Activated T-helper 17 cell treated with anti-CD3 and anti-CD28 coated beads, Interleukin-2, amount 50 U/mL, for 72 hours (primary cell): ENCODE measurements at regions not wholly inside any gene's neighbourhood (a gene's known extent, or its start where the extent isn't known, plus 50 kb on each side); places are given as distances from the start of the nearest gene placed in this dataset.

Source experiments
- ATAC-seq: fragments of 150-1000 bp; cut with Tn5 transposase; replicated peaks from 2 replicates; pipeline ENCODE4 v1.10.0; 2021; ENCODE audit warnings: mild to moderate bottlenecking, moderate library complexity
- H3K27ac Mint-ChIP-seq: one replicate; pipeline ENCODE4 v1.8.0; 2022; ENCODE audit warnings: mixed read lengths
- H3K27me3 Mint-ChIP-seq: one replicate; pipeline ENCODE4 v1.8.0; 2022; ENCODE audit warnings: mixed read lengths
- H3K36me3 Mint-ChIP-seq: one replicate; pipeline ENCODE4 v1.8.0; 2022; ENCODE audit warnings: low read depth, mild to moderate bottlenecking, mixed read lengths
- H3K4me1 Mint-ChIP-seq: one replicate; pipeline ENCODE4 v1.8.0; 2022; ENCODE audit warnings: mixed read lengths
- H3K4me3 Mint-ChIP-seq: one replicate; pipeline ENCODE4 v1.8.0; 2022; ENCODE audit warnings: mild to moderate bottlenecking, mixed read lengths
- H3K9me3 Mint-ChIP-seq: one replicate; pipeline ENCODE4 v1.8.0; 2022; ENCODE audit warnings: mixed read lengths

GRCh38 chr19:27795369-27795768 lies 1417.6 kb downstream of the UQCRFS1 start:
- no peaks in the 10 kb centered on the region for H3K4me1 Mint-ChIP-seq
- no peaks in the 10 kb centered on the region for H3K27me3 Mint-ChIP-seq
- H3K4me3 Mint-ChIP-seq: peak overlapping the region; percentile 86
- peaks cover 48% of the 10 kb centered on the region for H3K36me3 Mint-ChIP-seq
- no peaks in the 10 kb centered on the region for H3K9me3 Mint-ChIP-seq
- ATAC-seq: no peak
- no peak overlapping the region for H3K27ac Mint-ChIP-seq

GRCh38 chr19:27794494-27795042 lies 1418.4 kb downstream of the UQCRFS1 start:
- H3K27me3 Mint-ChIP-seq: no peaks in the 10 kb centered on the region
- H3K27ac Mint-ChIP-seq: peak overlapping the region; percentile 88
- no peaks in the 10 kb centered on the region for H3K4me1 Mint-ChIP-seq
- H3K36me3 Mint-ChIP-seq: peaks cover 40% of the 10 kb centered on the region
- H3K4me3 Mint-ChIP-seq: peak overlapping the region; percentile 86
- no peaks in the 10 kb centered on the region for H3K9me3 Mint-ChIP-seq
- ATAC-seq: no peak

GRCh38 chr19:27793644-27794493 lies 1419.1 kb downstream of the UQCRFS1 start:
- ATAC-seq: peak; percentile 96
- Mint-ChIP-seq H3K36me3 (peaks cover 33% of the 10 kb centered on the region), H3K4me1 (no peaks in the 10 kb centered on the region), H3K4me3 (peak overlapping the region; percentile 86), H3K9me3 (no peaks in the 10 kb centered on the region), H3K27me3 (no peaks in the 10 kb centered on the region), H3K27ac (peak overlapping the region; percentile 88)

GRCh38 chr19:27793128-27793643 lies 1419.8 kb downstream of the UQCRFS1 start:
- H3K4me1 Mint-ChIP-seq: no peaks in the 10 kb centered on the region
- peaks cover 27% of the 10 kb centered on the region for H3K36me3 Mint-ChIP-seq
- H3K27ac Mint-ChIP-seq: peak overlapping the region; percentile 88
- peak; percentile 87 for ATAC-seq
- H3K27me3 Mint-ChIP-seq: no peaks in the 10 kb centered on the region
- peak overlapping the region; percentile 86 for H3K4me3 Mint-ChIP-seq
- no peaks in the 10 kb centered on the region for H3K9me3 Mint-ChIP-seq

- ATAC-seq: no peak
- Mint-ChIP-seq H3K36me3 (peaks cover 27% of the 10 kb centered on the region), H3K27me3 (no peaks in the 10 kb centered on the region), H3K9me3 (no peaks in the 10 kb centered on the region), H3K4me1 (no peaks in the 10 kb centered on the region), H3K4me3 (peak overlapping the region; percentile 86), H3K27ac (peak overlapping the region; percentile 88)
Observed at GRCh38 chr19:27792576-27793127, 1420.3 kb downstream of the UQCRFS1 start.

- Mint-ChIP-seq H3K27ac (no peak overlapping the region), H3K36me3 (peaks cover 56% of the 10 kb centered on the region), H3K9me3 (peaks cover 11% of the 10 kb centered on the region), H3K4me1 (no peaks in the 10 kb centered on the region), H3K4me3 (no peak overlapping the region), H3K27me3 (no peaks in the 10 kb centered on the region)
- no peak for ATAC-seq
Observed at GRCh38 chr19:27780367-27781075, 1432.4 kb downstream of the UQCRFS1 start.

- no peak overlapping the region for H3K27ac Mint-ChIP-seq
- H3K27me3 Mint-ChIP-seq: no peaks in the 10 kb centered on the region
- H3K9me3 Mint-ChIP-seq: peaks cover 12% of the 10 kb centered on the region
- ATAC-seq: no peak
- H3K36me3 Mint-ChIP-seq: peaks cover 56% of the 10 kb centered on the region
- H3K4me3 Mint-ChIP-seq: no peak overlapping the region
- H3K4me1 Mint-ChIP-seq: no peaks in the 10 kb centered on the region
Observed at GRCh38 chr19:27779954-27780353, 1433.0 kb downstream of the UQCRFS1 start.

GRCh38 chr19:27777726-27778125 lies 1435.2 kb downstream of the UQCRFS1 start:
- Mint-ChIP-seq H3K36me3 (peaks cover 56% of the 10 kb centered on the region), H3K27me3 (no peaks in the 10 kb centered on the region), H3K4me3 (no peak overlapping the region), H3K9me3 (peaks cover 26% of the 10 kb centered on the region), H3K27ac (no peak overlapping the region), H3K4me1 (no peaks in the 10 kb centered on the region)
- no peak for ATAC-seq

- no peak for ATAC-seq
- H3K27me3 Mint-ChIP-seq: no peaks in the 10 kb centered on the region
- H3K36me3 Mint-ChIP-seq: peaks cover 52% of the 10 kb centered on the region
Observed at GRCh38 chr19:27777242-27777641, 1435.7 kb downstream of the UQCRFS1 start.

GRCh38 chr19:27776524-27776923 lies 1436.4 kb downstream of the UQCRFS1 start:
- H3K4me3 Mint-ChIP-seq: no peak overlapping the region
- peaks cover 37% of the 10 kb centered on the region for H3K9me3 Mint-ChIP-seq
- no peaks in the 10 kb centered on the region for H3K27me3 Mint-ChIP-seq
- no peak for ATAC-seq
- H3K4me1 Mint-ChIP-seq: no peaks in the 10 kb centered on the region
- peaks cover 47% of the 10 kb centered on the region for H3K36me3 Mint-ChIP-seq
- no peak overlapping the region for H3K27ac Mint-ChIP-seq

More at GRCh38 chr19:27777242-27777641, 1435.7 kb downstream of the UQCRFS1 start:
- H3K27ac Mint-ChIP-seq: no peak overlapping the region
- peaks cover 30% of the 10 kb centered on the region for H3K9me3 Mint-ChIP-seq
- no peaks in the 10 kb centered on the region for H3K4me1 Mint-ChIP-seq
- no peak overlapping the region for H3K4me3 Mint-ChIP-seq

- no peak for ATAC-seq
- H3K27ac Mint-ChIP-seq: no peak overlapping the region
Observed at GRCh38 chr19:27776020-27776419, 1436.9 kb downstream of the UQCRFS1 start.

GRCh38 chr19:27775395-27775794 lies 1437.6 kb downstream of the UQCRFS1 start:
- H3K4me1 Mint-ChIP-seq: no peaks in the 10 kb centered on the region
- H3K27ac Mint-ChIP-seq: no peak overlapping the region
- peaks cover 44% of the 10 kb centered on the region for H3K36me3 Mint-ChIP-seq
- no peaks in the 10 kb centered on the region for H3K27me3 Mint-ChIP-seq
- no peak for ATAC-seq
- peaks cover 39% of the 10 kb centered on the region for H3K9me3 Mint-ChIP-seq
- no peak overlapping the region for H3K4me3 Mint-ChIP-seq

More at GRCh38 chr19:27776020-27776419, 1436.9 kb downstream of the UQCRFS1 start:
- peaks cover 39% of the 10 kb centered on the region for H3K9me3 Mint-ChIP-seq
- H3K36me3 Mint-ChIP-seq: peaks cover 44% of the 10 kb centered on the region
- no peaks in the 10 kb centered on the region for H3K4me1 Mint-ChIP-seq
- no peak overlapping the region for H3K4me3 Mint-ChIP-seq
- no peaks in the 10 kb centered on the region for H3K27me3 Mint-ChIP-seq

GRCh38 chr19:27774827-27775226 lies 1438.1 kb downstream of the UQCRFS1 start:
- peaks cover 44% of the 10 kb centered on the region for H3K36me3 Mint-ChIP-seq
- no peaks in the 10 kb centered on the region for H3K27me3 Mint-ChIP-seq
- peak overlapping the region; percentile 29 for H3K27ac Mint-ChIP-seq
- no peak for ATAC-seq
- no peaks in the 10 kb centered on the region for H3K4me1 Mint-ChIP-seq
- H3K4me3 Mint-ChIP-seq: no peak overlapping the region
- H3K9me3 Mint-ChIP-seq: peaks cover 39% of the 10 kb centered on the region

- no peak overlapping the region for H3K27ac Mint-ChIP-seq
- H3K27me3 Mint-ChIP-seq: no peaks in the 10 kb centered on the region
- peaks cover 42% of the 10 kb centered on the region for H3K9me3 Mint-ChIP-seq
- no peak overlapping the region for H3K4me3 Mint-ChIP-seq
- peaks cover 42% of the 10 kb centered on the region for H3K36me3 Mint-ChIP-seq
- H3K4me1 Mint-ChIP-seq: no peaks in the 10 kb centered on the region
- ATAC-seq: no peak
Observed at GRCh38 chr19:27774337-27774736, 1438.6 kb downstream of the UQCRFS1 start.
